ENCODE measurements at regions not wholly inside any gene's neighbourhood (a gene's known extent, or its start where the extent isn't known, plus 50 kb on each side); places are given as distances from the start of the nearest gene placed in this dataset.

DNA sequence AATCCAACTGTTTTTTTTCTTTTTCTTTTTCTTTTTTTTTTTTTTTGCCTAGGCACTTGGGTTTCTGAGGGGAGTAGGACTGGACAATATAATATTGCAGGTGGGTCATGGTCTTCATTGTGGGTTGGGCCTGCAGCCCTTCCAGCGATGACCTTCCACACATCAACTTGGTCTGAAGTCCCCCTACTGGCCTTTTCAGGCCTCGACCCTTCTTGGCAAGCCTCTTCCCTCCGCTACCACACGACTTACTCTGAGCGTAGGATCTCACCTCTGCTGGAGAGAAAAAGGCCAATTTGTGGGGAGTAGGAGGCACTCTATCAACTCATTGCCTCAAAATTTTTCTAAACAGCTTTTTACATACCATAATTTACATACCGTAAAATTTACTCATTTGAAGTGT is 51.1 kb upstream of the GRIK3 start:
- no peak for DNase-seq

- no peak for DNase-seq
Measured at GRCh38 chr1:37089750-37090149, 55.4 kb upstream of the GRIK3 start.

DNA sequence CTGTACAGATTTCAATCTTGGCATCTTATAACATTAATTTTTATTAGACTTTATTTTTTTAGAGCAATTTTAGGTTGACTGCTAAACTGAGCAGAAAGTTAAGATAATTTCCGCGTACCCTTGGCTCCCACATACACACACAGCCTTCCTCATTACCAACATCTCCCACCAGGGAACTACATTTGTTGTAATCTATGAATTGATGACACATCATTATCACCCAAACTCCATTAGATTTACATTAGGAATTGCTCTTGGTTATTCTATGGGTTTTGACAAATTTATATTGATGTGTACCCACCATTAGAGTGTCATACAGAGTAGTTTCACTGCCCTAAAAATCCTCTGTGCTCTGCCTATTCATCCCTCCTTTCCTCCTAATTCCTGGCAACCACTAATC is 56.4 kb upstream of the GRIK3 start:
- DNase-seq = no peak

DNA sequence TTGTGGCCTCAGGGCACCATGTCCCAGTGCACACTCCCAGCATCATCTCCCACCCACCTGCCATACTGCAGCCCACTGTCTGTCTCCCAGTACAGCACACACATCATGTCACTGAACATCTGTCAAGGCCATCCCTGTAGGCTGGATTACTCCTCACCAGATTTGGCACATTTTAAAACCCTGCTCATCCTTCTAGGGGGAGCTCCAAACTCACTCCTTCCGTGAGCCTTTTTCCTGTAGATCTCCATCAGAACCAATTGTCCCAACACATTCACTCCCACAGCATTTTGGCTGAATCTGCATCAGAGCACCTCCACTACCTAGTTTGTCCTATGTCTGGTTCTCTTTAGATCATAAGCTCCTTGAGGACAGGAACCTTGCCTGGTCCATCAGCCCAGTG is 58.6 kb upstream of the GRIK3 start:
- DNase-seq = no peak

GRCh38 chr1:37094302-37094701 is 60.0 kb upstream of the GRIK3 start:
- DNase-seq = no peak

- DNase-seq = no peak
Measured at GRCh38 chr1:37096523-37096922, 62.2 kb upstream of the GRIK3 start.

GRCh38 chr1:37097731-37098130 is 63.4 kb upstream of the GRIK3 start:
- no peak for DNase-seq

- DNase-seq = no peak
Measured at GRCh38 chr1:37098237-37098636, 63.9 kb upstream of the GRIK3 start.

GRCh38 chr1:37100310-37100709 is 66.0 kb upstream of the GRIK3 start:
- no peak for DNase-seq

DNA sequence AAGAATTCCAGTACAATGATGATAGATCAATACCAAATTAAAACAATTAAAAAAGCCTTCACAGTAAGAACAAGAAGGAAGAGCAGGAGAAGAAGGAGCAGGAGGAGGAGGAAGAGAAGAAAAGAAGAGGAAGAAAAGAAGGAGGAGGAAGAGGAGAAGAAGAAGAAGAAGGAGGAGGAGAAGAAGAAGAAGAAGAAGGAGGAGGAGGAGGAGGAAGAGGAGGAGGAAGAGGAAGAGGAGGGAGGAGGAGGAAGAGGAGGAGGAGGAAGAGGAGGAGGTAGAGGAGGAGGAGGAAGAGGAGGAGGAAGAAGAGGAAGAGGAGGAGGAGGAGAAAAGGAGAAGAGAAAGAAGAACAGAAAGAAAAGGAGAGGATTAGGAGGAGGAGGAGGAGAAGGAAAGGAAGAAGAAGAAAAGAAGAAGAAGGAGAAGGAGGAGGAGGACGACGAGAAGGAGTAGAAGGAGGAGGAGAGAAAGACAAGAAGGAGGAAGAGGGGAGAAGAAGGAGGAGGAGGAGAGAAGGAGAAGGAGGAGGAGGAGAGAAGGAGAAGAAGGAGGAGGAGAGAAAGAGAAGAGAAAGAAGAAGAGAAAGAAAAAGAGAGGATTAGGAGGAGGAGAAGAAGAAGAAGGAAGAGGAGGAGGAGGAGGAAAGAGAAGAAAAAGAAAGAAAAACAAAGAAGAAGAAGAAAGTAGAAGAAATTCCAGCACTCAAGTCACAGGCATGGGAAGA is 68.5 kb upstream of the GRIK3 start:
- no peak for DNase-seq

DNA sequence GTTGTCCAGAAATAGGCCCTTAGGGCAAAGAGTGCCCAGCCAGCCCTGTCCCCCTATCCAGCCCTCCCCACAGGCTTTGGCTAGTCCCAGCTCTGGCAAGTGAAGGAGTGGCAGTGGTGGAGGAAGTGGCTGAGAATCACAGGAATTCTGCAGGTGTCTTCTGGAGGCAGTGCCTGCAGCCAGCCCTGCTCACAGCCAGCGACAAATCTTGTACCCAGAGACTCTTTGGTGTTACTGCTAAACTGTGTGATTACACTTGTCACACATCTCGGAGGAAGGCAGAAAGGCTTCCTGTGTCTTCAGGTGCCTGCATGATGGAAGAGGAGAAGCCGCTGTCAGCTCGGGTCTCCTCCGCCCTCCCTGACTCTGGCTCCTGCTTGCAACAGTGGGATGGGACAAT is 71.6 kb upstream of the GRIK3 start:
- DNase-seq = no peak

- no peak for DNase-seq
Measured at GRCh38 chr1:37107153-37107907, 73.0 kb upstream of the GRIK3 start.

DNA sequence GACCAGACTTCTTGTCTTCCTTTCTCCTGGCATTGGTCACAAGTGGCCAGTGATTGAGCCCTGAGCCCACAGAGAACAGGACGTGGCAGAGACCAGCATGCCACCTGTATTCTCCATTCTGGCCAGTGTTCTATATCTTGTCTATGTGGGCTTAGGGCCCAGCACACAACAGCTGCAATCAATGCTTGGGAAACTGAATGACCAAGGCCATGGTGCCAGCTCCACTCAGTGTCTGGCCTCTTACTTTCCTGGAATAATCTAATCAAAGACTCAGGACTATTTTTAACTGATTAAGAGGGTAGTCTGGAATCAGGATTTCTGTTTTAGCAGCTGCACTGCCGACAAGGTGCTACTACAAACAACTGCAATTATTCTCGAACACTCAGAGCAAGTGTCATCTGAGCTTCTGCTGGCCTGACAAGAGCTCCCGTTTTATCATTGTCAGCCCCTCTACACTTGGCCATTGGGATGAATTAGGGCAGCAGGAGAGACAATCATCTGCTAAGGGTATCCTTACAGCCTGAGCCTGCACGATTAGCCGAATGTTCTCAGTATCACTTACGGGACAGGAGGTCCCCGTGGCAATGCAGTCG is 74.4 kb upstream of the GRIK3 start:
- DNase-seq = no peak

GRCh38 chr1:37112430-37112829 is 78.1 kb upstream of the GRIK3 start:
- no peak for DNase-seq

- no peak for DNase-seq
Measured at GRCh38 chr1:37113285-37113997, 79.1 kb upstream of the GRIK3 start.

DNA sequence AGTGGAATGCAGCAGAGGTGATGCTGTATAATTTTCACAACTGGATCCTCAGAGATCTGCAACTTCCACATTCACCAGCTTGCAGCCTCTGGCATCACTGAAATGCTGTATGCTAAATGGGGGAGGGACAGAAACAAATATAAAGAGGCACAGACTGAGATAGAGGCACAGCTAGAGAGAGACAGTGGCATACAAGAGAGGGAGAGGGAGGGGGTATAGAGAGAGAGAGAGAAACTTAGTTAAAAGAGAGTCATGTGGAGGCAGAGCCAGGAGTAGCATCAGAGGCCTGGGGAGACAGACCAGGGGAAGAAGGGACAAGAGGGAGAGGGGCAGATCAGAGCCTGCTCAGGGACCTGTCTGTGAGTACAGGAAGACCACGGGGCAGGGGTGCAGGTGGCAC is 84.5 kb upstream of the GRIK3 start:
- no peak for DNase-seq

- DNase-seq = no peak
Measured at GRCh38 chr1:37120279-37120678, 86.0 kb upstream of the GRIK3 start.

DNA sequence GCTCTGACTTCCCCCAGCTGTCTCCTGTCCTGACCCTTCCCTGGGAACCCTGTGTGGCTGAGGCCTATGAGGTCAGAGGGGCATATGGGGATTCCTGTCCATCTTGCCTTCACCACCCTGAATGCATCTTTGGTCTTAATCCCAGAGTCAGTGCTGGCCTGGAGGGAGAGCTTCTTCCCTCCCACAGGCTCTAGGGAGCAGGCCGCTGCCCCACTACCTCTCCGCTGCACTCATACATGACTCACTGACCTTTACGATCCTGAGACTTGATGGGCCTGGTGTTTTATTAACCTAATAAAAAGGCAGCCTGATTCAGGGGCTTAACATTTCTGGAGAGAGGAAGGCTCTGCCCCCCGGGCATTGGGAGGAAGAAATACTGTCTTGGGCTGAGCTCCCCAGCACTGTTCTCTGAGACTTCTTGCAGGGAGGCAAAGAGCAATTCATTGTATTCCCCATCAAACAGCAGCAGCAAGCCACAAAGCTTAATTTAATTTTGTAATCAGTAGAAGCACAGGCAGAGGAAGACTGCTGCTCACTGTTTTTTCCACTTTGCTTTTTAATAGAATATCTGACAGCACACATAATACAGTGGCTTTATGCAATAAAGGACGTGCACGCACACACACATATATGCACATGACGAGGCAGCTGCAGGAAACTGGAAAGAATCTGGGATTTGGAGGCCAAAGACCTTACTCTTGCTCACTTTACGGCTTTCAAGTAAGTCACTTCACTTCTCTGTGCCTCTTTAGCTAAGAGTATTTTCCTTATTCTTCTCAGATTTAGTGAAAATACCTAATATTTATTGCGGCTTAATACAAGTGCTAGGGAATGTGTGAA is 89.2 kb upstream of the GRIK3 start:
- DNase-seq = no peak

DNA sequence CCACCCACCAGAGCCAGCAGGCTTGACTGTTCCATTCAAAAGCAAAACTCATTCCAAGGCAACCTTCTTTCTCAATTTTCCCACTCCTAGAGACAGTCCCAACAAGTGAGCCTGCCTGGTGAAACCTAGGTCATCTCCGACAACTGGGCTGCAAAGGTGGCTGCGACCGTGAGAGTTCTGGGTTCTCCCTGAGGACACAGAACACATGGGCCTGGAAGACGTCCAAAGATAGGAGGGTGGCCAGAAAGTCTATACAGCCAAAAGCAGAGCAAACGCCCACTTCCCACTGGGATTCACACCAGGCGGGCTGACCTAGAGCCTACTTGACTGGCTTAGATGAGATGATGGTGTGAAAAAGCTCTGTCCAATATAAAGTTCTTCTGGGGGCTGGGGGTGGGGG is 90.2 kb upstream of the GRIK3 start:
- no peak for DNase-seq

- no peak for DNase-seq
Measured at GRCh38 chr1:37125295-37125694, 91.0 kb upstream of the GRIK3 start.

DNA sequence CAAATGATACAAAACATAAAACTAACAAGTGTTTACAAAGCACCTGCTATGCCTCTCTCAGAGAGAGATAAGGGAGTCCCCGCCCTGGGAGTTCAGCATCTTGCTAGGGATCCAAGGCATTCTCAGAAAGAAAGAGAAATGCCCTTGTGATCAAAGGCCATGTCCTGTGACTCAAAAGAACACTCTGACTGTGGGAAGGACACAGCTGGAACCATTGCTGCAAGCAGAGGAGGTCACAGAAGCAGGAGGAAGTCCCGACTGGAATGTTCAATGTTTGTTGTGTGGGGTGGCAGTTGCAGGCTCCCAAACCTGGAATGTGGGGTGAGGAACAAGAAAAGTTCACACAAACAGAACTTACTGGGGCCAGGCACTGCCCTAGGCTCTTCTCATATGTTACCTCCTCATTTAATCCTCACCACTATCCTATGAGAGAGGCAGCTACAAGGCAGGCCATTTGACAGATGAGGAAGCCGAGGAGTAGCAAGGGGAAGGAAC is 93.0 kb upstream of the GRIK3 start:
- no peak for DNase-seq

DNA sequence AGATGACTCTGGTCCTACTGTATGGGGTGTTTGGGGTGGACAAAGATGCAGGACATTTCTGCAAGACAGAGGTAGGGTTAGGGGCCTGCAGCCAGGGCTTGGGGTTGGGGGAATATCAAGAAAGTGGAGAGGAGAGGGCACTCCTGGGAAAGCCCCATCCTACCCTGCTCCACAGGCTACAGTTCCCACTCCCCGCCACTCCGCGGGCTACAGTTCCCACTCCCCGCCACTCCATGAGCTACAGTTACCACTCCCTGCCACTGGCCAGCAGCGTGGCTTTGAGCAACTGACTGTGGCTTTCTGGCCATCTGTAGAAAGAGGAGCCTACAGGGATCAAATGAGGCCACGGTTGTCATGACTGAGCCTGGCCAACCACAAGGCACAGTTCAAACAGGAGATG is 93.8 kb upstream of the GRIK3 start:
- DNase-seq = no peak

Data from CD4-positive, alpha-beta T cell treated with Interleukin-1 beta for 1 hour (primary cell).